ENCODE measurements at regions not wholly inside any gene's neighbourhood (a gene's known extent, or its start where the extent isn't known, plus 50 kb on each side); places are given as distances from the start of the nearest gene placed in this dataset.

GRCh38 chr18:73621091-73621490 lies 526.5 kb downstream of the FBXO15 start:
- no peak overlapping the region for H3K4me3 ChIP-seq (ENCODE audit: low read depth, low read length)
- DNase-seq (ENCODE audit: low read depth) = no peak

- no peak for DNase-seq (ENCODE audit: low read depth)
- H3K4me3 ChIP-seq (ENCODE audit: low read depth, low read length) = no peak overlapping the region
Measured at GRCh38 chr18:73617981-73618380, 529.7 kb downstream of the FBXO15 start.

GRCh38 chr18:73615506-73615905 lies 532.1 kb downstream of the FBXO15 start:
- H3K4me3 ChIP-seq (ENCODE audit: low read depth, low read length) = no peak overlapping the region
- DNase-seq (ENCODE audit: low read depth) = no peak

- peak; percentile 90 for DNase-seq (ENCODE audit: low read depth)
- no peak overlapping the region for H3K4me3 ChIP-seq (ENCODE audit: low read depth, low read length)
Measured at GRCh38 chr18:73614812-73615211, 532.8 kb downstream of the FBXO15 start.

- H3K4me3 ChIP-seq (ENCODE audit: low read depth, low read length) = no peak overlapping the region
- no peak for DNase-seq (ENCODE audit: low read depth)
Measured at GRCh38 chr18:73613706-73614340, 533.8 kb downstream of the FBXO15 start.

- no peak for DNase-seq (ENCODE audit: low read depth)
- H3K4me3 ChIP-seq (ENCODE audit: low read depth, low read length) = no peak overlapping the region
Measured at GRCh38 chr18:73597832-73598615, 549.6 kb downstream of the FBXO15 start.

- no peak overlapping the region for H3K4me3 ChIP-seq (ENCODE audit: low read depth, low read length)
- no peak for DNase-seq (ENCODE audit: low read depth)
Measured at GRCh38 chr18:73594749-73595148, 552.9 kb downstream of the FBXO15 start.

- DNase-seq (ENCODE audit: low read depth) = no peak
- H3K4me3 ChIP-seq (ENCODE audit: low read depth, low read length) = no peak overlapping the region
Measured at GRCh38 chr18:73593207-73593606, 554.4 kb downstream of the FBXO15 start.

- no peak for DNase-seq (ENCODE audit: low read depth)
- H3K4me3 ChIP-seq (ENCODE audit: low read depth, low read length) = no peak overlapping the region
Measured at GRCh38 chr18:73590950-73591349, 556.7 kb downstream of the FBXO15 start.

GRCh38 chr18:73579698-73580097 lies 567.9 kb downstream of the FBXO15 start:
- no peak overlapping the region for H3K4me3 ChIP-seq (ENCODE audit: low read depth, low read length)
- DNase-seq (ENCODE audit: low read depth) = no peak

- no peak overlapping the region for H3K4me3 ChIP-seq (ENCODE audit: low read depth, low read length)
- no peak for DNase-seq (ENCODE audit: low read depth)
Measured at GRCh38 chr18:73577365-73577764, 570.3 kb downstream of the FBXO15 start.

GRCh38 chr18:73563901-73564472 lies 583.6 kb downstream of the FBXO15 start:
- H3K4me3 ChIP-seq (ENCODE audit: low read depth, low read length) = no peak overlapping the region
- peak; percentile 62 for DNase-seq (ENCODE audit: low read depth)

GRCh38 chr18:73563345-73563744 lies 584.3 kb downstream of the FBXO15 start:
- no peak overlapping the region for H3K4me3 ChIP-seq (ENCODE audit: low read depth, low read length)
- DNase-seq (ENCODE audit: low read depth) = peak; percentile 62

GRCh38 chr18:73556904-73557303 lies 590.7 kb downstream of the FBXO15 start:
- DNase-seq (ENCODE audit: low read depth) = no peak
- H3K4me3 ChIP-seq (ENCODE audit: low read depth, low read length) = no peak overlapping the region

- DNase-seq (ENCODE audit: low read depth) = no peak
- H3K4me3 ChIP-seq (ENCODE audit: low read depth, low read length) = no peak overlapping the region
Measured at GRCh38 chr18:73552171-73552570, 595.5 kb downstream of the FBXO15 start.

- no peak overlapping the region for H3K4me3 ChIP-seq (ENCODE audit: low read depth, low read length)
- DNase-seq (ENCODE audit: low read depth) = no peak
Measured at GRCh38 chr18:73551211-73551610, 596.4 kb downstream of the FBXO15 start.

- DNase-seq (ENCODE audit: low read depth) = no peak
- H3K4me3 ChIP-seq (ENCODE audit: low read depth, low read length) = no peak overlapping the region
Measured at GRCh38 chr18:73549236-73549635, 598.4 kb downstream of the FBXO15 start.

- no peak for DNase-seq (ENCODE audit: low read depth)
Measured at GRCh38 chr18:73545472-73545871, 602.2 kb downstream of the FBXO15 start.

GRCh38 chr18:73544617-73545016 lies 603.0 kb downstream of the FBXO15 start:
- DNase-seq (ENCODE audit: low read depth) = no peak
- no peak overlapping the region for H3K4me3 ChIP-seq (ENCODE audit: low read depth, low read length)

More at GRCh38 chr18:73545472-73545871, 602.2 kb downstream of the FBXO15 start:
- no peak overlapping the region for H3K4me3 ChIP-seq (ENCODE audit: low read depth, low read length)

- DNase-seq (ENCODE audit: low read depth) = no peak
- no peak overlapping the region for H3K4me3 ChIP-seq (ENCODE audit: low read depth, low read length)
Measured at GRCh38 chr18:73544032-73544431, 603.6 kb downstream of the FBXO15 start.

- DNase-seq (ENCODE audit: low read depth) = no peak
- H3K4me3 ChIP-seq (ENCODE audit: low read depth, low read length) = no peak overlapping the region
Measured at GRCh38 chr18:73535990-73536389, 611.6 kb downstream of the FBXO15 start.

Measured in skeletal muscle cell (primary cell).